ENCODE measurements at regions not wholly inside any gene's neighbourhood (a gene's known extent, or its start where the extent isn't known, plus 50 kb on each side); places are given as distances from the start of the nearest gene placed in this dataset.
"Not testable (repeated sequence)": the region's sequence is repeated elsewhere in the genome, so short reads cannot be mapped to it uniquely, and the experiment has no call there.

DNA sequence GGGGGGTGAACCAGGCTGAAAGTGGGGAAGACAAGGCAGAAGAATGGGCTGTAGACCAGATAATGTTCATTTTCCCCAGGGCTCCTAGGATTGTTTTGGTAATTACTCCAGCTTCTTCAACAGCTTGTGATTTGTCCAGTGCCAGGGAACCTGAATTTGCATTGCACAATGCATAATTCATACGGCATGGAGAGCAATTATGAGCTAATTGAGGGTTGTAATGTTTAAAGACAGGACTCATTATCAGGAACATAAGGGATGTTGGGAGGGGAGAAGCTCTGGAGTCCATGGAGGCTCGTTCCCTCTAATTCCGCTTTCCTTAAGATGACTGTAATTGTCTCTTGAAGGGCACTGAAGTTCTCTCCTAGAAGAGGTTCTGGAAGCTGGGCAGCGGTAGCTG, 405.0 kb upstream of the ZMIZ1 start:
- in situ Hi-C loops (cut with HindIII; ENCODE audit: low pct_unique_long_range_greater_than_20kb, low sequenced_read_pairs) = no loop called here
- no peak for DNase-seq (ENCODE audit: low read depth, low spot score)

- in situ Hi-C loops (cut with HindIII; ENCODE audit: low pct_unique_long_range_greater_than_20kb, low sequenced_read_pairs) = no loop called here
- DNase-seq (ENCODE audit: low read depth, low spot score) = peak; percentile 59
Observed at GRCh38 chr10:78664929-78665553, 403.7 kb upstream of the ZMIZ1 start.

DNA sequence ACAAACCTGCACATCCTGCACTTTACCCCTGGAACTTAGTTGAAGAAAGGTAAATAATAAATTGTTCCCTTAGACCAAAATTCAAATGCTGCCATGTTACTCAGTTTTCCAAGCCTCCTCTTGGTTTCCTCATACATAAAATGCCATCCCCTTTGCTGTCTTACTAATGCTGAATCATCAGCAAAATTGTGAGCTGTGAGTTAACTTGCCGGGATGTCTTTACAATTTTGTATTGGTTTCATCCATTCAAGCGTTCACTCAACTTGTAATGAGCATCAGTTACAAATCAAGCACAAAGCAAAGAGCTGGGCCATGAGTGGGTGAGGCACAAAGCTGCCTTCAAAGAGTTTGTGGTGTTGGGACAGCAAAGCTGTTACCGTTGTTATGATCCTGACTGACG, 395.8 kb upstream of the ZMIZ1 start:
- no peak for DNase-seq (ENCODE audit: low read depth, low spot score)
- in situ Hi-C loops (cut with HindIII; ENCODE audit: low pct_unique_long_range_greater_than_20kb, low sequenced_read_pairs) = no loop called here

DNA sequence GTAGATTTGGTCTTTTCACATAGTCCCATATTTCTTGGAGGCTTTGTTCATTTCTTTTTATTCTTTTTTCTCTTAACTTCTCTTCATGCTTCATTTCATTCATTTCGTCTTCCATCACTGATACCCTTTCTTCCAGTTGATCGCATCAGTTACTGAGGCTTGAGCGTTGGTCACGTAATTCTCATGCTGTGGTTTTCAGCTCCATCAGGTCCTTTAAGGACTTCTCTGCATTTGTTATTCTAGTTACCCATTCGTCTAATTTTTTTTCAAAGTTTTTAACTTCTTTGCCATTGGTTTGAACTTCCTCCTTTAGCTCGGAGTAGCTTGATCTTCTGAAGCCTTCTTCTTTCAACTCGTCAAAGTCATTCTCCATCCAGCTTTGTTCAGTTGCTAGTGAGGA, 387.6 kb upstream of the ZMIZ1 start:
- in situ Hi-C loops (cut with HindIII; ENCODE audit: low pct_unique_long_range_greater_than_20kb, low sequenced_read_pairs); DNase-seq (ENCODE audit: low read depth, low spot score): not testable (repeated sequence)

DNA sequence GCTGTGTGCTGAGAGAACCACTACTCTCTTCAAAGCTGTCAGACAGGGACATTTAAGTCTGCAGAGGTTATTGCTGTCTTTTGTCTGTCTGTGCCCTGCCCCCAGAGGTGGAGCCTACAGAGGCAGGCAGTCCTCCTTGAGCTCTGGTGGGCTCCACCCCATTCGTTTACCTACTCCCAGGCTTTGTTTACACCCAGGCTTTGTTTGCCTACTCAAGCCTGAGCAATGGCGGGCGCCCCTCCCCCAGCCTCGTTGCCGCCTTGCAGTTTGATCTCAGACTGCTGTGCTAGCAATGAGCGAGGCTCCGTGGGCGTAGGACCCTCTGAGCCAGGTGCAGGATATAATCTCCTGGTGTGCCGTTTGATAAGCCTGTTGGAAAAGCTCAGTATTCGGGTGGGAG, 386.8 kb upstream of the ZMIZ1 start:
- in situ Hi-C loops (cut with HindIII; ENCODE audit: low pct_unique_long_range_greater_than_20kb, low sequenced_read_pairs); DNase-seq (ENCODE audit: low read depth, low spot score): not testable (repeated sequence)

GRCh38 chr10:78684947-78685346, 383.8 kb upstream of the ZMIZ1 start:
- in situ Hi-C loops (cut with HindIII; ENCODE audit: low pct_unique_long_range_greater_than_20kb, low sequenced_read_pairs) = no loop called here
- DNase-seq (ENCODE audit: low read depth, low spot score) = no peak

- in situ Hi-C loops (cut with HindIII; ENCODE audit: low pct_unique_long_range_greater_than_20kb, low sequenced_read_pairs) = no loop called here
- no peak for DNase-seq (ENCODE audit: low read depth, low spot score)
Observed at GRCh38 chr10:78685466-78686103, 383.2 kb upstream of the ZMIZ1 start.

- in situ Hi-C loops (cut with HindIII; ENCODE audit: low pct_unique_long_range_greater_than_20kb, low sequenced_read_pairs) = no loop called here
- DNase-seq (ENCODE audit: low read depth, low spot score) = no peak
Observed at GRCh38 chr10:78686444-78687060, 382.2 kb upstream of the ZMIZ1 start.

DNA sequence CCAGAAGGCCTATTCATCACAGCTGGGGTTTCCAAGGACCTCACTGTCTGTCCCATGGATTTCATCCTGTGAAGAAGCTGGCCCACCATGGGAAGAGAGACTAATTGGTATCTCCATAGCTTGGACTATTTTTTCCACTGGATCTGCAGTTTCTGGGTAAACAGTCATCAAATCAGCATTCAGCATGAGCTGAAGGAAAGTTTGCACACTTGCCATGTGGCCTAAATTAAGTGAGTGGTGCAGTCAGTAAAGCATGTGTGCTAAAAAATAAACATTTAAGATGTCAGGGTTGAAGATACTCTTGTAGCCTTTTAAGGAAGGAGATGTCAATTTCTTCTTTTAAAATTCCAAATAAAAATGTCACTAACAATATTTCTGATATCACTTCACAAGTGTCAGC, 381.1 kb upstream of the ZMIZ1 start:
- DNase-seq (ENCODE audit: low read depth, low spot score) = no peak
- in situ Hi-C loops (cut with HindIII; ENCODE audit: low pct_unique_long_range_greater_than_20kb, low sequenced_read_pairs) = no loop called here

GRCh38 chr10:78688230-78688900, 380.4 kb upstream of the ZMIZ1 start:
- DNase-seq (ENCODE audit: low read depth, low spot score) = no peak
- in situ Hi-C loops (cut with HindIII; ENCODE audit: low pct_unique_long_range_greater_than_20kb, low sequenced_read_pairs) = no loop called here

DNA sequence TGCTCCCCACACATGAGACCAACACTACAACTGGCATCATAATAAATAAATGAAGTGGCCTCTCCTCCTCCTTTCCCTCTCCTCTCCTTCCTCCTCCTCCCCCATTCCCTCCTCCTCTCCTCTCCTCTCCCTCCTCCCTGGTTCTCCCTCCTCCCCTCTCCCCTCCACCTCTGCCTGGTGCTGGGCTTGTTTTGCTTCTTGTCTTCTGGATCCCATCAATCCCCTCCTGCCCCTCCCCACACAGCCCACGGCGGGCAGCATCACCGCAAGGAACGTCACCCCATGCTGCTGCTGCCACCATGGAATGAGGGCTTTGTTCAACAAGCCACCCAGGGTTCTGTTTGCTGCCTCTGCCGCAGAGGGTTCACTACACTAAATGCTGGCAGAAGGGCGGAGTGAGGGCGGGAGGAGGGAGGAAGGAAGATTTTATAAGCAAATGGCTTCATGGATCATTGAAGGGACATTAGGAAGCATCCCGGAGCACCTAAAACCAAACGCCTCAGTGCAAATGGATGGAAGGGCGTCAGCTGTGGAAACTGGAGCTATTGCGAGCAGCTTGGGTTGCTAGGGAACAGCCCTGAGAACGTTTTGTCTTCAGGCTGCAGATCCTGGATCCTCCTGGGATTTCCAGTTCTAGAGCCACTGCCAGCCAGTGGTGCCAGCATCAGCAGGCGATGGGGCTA, 379.7 kb upstream of the ZMIZ1 start:
- DNase-seq (ENCODE audit: low read depth, low spot score) = no peak
- in situ Hi-C loops (cut with HindIII; ENCODE audit: low pct_unique_long_range_greater_than_20kb, low sequenced_read_pairs) = no loop called here

DNA sequence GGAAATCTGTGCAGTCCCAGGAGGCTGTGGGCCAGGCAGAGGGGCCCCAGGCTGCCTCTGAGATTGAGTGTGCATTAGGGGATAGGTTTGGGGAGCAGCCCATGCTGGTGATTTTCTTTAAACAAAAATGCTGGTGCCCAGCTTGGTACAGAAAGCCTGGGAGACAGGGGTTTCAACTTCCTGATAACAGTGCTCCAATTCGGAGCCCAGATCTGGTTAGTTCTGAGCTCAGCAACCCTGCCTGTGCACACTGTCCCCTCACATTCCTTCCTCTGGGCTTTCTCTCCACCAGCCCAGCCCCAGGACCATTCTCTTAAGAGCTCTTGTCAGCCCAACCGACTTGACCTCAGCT, 379.2 kb upstream of the ZMIZ1 start:
- in situ Hi-C loops (cut with HindIII; ENCODE audit: low pct_unique_long_range_greater_than_20kb, low sequenced_read_pairs) = no loop called here
- no peak for DNase-seq (ENCODE audit: low read depth, low spot score)

DNA sequence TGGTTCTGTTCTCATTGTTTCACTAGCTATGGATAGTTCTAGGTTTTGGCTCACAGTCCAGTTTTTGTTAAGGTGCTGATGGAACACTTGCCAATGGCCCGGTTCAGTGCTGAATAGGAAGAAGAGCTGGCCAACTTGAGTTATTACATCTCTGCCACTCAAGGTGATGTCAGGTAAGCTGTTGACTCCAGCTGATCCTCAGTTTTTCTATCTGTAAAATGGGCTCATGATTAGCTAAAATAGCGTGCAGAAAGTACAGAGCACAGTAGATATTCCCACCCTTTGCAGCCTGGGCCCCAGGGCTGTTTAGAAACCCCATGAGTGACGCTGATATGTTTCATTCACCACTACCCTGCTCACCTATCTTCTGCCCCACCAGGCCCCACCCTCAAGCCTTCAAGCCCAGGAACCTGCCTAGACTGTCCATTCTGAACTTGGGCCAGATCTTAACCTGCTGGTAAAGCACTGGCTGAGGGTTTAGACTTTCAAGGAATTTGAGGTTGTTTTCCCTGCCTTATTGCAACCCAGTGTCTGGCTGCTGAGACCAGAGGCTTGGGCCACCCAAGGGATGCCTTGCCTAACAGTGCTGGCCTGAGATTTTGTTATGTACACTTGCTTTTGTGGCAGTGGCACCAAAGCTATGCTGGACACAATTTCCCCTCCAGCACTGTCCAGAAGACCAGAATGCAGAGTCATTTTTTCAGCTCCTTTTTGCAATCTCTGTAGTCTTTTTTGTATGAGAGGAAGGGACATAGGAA, 378.2 kb upstream of the ZMIZ1 start:
- in situ Hi-C loops (cut with HindIII; ENCODE audit: low pct_unique_long_range_greater_than_20kb, low sequenced_read_pairs) = no loop called here
- DNase-seq (ENCODE audit: low read depth, low spot score) = no peak

DNA sequence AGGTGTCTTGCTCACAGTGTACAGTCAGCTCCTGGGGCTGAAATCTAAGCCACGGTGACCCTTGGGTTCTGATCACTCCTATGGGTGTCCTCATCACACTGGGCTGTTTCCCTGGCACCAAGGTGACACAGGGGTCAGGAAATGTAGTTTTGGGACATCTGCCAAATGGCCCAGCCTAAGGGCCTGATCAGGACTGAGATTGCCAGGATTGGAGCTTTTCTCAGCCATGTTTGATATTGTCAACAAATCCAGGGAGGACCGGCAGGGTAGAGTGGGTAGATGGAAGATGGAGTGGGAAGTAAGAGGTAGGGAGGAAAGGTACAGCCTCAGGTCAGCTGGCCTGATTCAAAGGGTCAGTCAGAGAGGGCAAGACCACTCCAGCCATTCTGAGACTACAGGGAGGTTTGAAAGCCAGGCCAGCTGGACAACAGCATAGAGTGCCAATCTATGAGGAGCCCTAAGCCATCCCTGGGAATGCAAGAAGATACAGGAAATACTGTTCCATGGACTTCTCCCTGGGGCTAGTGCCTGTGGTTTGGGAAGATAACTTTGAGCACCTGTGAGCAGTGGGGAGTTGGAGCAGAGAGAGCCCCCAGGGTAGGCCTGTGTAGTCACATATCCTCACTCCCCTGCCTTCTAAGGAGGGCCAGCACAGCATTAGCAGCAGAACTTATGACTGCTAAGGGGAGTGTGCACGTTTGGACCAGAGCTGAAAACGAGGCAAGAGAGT, 377.3 kb upstream of the ZMIZ1 start:
- DNase-seq (ENCODE audit: low read depth, low spot score) = no peak
- in situ Hi-C loops (cut with HindIII; ENCODE audit: low pct_unique_long_range_greater_than_20kb, low sequenced_read_pairs) = no loop called here

- in situ Hi-C loops (cut with HindIII; ENCODE audit: low pct_unique_long_range_greater_than_20kb, low sequenced_read_pairs) = no loop called here
- no peak for DNase-seq (ENCODE audit: low read depth, low spot score)
Observed at GRCh38 chr10:78692071-78692470, 376.7 kb upstream of the ZMIZ1 start.

GRCh38 chr10:78695846-78696245, 372.9 kb upstream of the ZMIZ1 start:
- in situ Hi-C loops (cut with HindIII; ENCODE audit: low pct_unique_long_range_greater_than_20kb, low sequenced_read_pairs) = no loop called here
- DNase-seq (ENCODE audit: low read depth, low spot score) = no peak

DNA sequence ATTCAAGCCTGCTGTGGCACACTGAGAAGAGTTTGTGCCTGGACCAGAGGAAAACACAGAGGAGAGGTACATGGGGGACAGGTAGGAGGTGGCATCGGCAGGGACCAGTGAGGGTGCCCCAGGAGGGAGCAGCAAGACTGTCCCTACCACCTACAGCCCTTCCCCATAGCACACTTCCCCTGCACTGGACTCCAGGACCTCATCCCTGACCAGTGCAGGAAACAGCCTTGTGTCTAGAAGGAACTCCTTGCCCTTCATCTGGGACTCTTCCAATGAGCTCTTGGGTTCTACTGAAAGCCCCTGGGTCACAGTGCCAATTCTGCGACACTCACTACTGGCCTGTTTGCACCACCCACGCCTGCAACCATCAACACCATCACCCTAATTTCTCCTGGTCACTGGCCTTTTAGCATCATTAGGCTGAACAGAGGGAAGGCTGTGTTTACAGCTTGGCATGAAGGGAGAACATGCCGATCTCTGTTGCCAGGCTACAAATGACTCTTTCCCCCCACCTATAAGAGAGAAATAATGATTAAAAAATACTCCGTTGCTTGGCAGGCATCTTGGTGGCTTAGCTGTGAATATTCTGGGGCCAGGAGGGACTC, 371.9 kb upstream of the ZMIZ1 start:
- no peak for DNase-seq (ENCODE audit: low read depth, low spot score)
- in situ Hi-C loops (cut with HindIII; ENCODE audit: low pct_unique_long_range_greater_than_20kb, low sequenced_read_pairs) = no loop called here
